Smooth muscle cell (in vitro differentiated cells): ENCODE measurements at regions not wholly inside any gene's neighbourhood (a gene's known extent, or its start where the extent isn't known, plus 50 kb on each side); places are given as distances from the start of the nearest gene placed in this dataset.

Experiments
- DNase-seq: peaks from one replicate; lab custom pipeline; 2025; ENCODE audit not compliant: unreplicated experiment; lab: John Stamatoyannopoulos, UW
- H2AFZ ChIP-seq: fragments of 200-600 bp; sonication (generic); 2 replicates; pipeline ENCODE4 v1.6.0; 2016; ENCODE audit warnings: antibody characterized with exemption, low read depth, mild to moderate bottlenecking
- H3F3A ChIP-seq: fragments of 200-600 bp; sonication (generic); 2 replicates; pipeline ENCODE4 v1.6.0; 2017; ENCODE audit warnings: antibody characterized with exemption, low read depth
- H3K27ac ChIP-seq: fragments of 200-600 bp; sonication (generic); 2 replicates; pipeline ENCODE4 v1.5.1; 2016; ENCODE audit warnings: low read depth, mild to moderate bottlenecking
- H3K27me3 ChIP-seq: fragments of 200-600 bp; sonication (generic); 2 replicates; pipeline ENCODE4 v1.6.1; 2016; ENCODE audit warnings: low read depth, mild to moderate bottlenecking
- H3K36me3 ChIP-seq: fragments of 200-600 bp; sonication (generic); 2 replicates; pipeline ENCODE4 v1.5.1; 2016; ENCODE audit warnings: low read depth
- H3K4me1 ChIP-seq: fragments of 200-600 bp; sonication (generic); 2 replicates; pipeline ENCODE4 v1.5.1; 2016; ENCODE audit warnings: low read depth
- H3K4me2 ChIP-seq: fragments of 200-600 bp; sonication (generic); 2 replicates; pipeline ENCODE4 v1.6.0; 2016; ENCODE audit warnings: mild to moderate bottlenecking
- H3K4me3 ChIP-seq: fragments of 200-600 bp; sonication (generic); 2 replicates; pipeline ENCODE4 v1.5.1; 2016; ENCODE audit warnings: mild to moderate bottlenecking
- H3K79me2 ChIP-seq: fragments of 200-600 bp; sonication (generic); 2 replicates; pipeline ENCODE4 v1.6.0; 2016; ENCODE audit warnings: low read depth, mild to moderate bottlenecking
- H3K9ac ChIP-seq: fragments of 200-600 bp; sonication (generic); 2 replicates; pipeline ENCODE4 v1.6.0; 2016; ENCODE audit warnings: low read depth
- H3K9me3 ChIP-seq: fragments of 200-600 bp; sonication (generic); replicated peaks from 2 replicates; pipeline ENCODE4 v1.5.1; 2016; ENCODE audit warnings: low read depth
- H4K20me1 ChIP-seq: fragments of 200-600 bp; sonication (generic); 2 replicates; pipeline ENCODE4 v1.6.0; 2016; ENCODE audit warnings: low read depth
- CTCF ChIP-seq: fragments of 200-600 bp; sonication (generic); IDR thresholded peaks from 2 replicates; pipeline ENCODE4 v1.5.1; 2017; ENCODE audit warnings: borderline replicate concordance, mild to moderate bottlenecking, antibody characterized with exemption; ENCODE audit not compliant: insufficient read depth, poor library complexity, severe bottlenecking
- WGBS: methylation state at CpG from one replicate; pipeline ENCODE4 v1.1.7; 2016; ENCODE audit warnings: low lambda C conversion rate; 5-methylcytosine and 5-hydroxymethylcytosine counted together

- no peak overlapping the region for H3K4me2 ChIP-seq
- WGBS, result 84% methylated on average over 7 of the region's 7 CpGs
Measured at GRCh38 chr12:25830456-25830855, 128.0 kb upstream of the RASSF8 start.

GRCh38 chr12:25833657-25834056 lies 124.8 kb upstream of the RASSF8 start:
- Histone ChIP-seq H3F3A (no peaks in the 10 kb centered on the region), H3K79me2 (no peaks in the 10 kb centered on the region), H3K9ac (no peak overlapping the region), H3K9me3 (no peaks in the 10 kb centered on the region), H3K4me1 (no peaks in the 10 kb centered on the region), H3K36me3 (no peaks in the 10 kb centered on the region), H2AFZ (no peak overlapping the region), H4K20me1 (no peaks in the 10 kb centered on the region), H3K4me3 (no peak overlapping the region), H3K4me2 (no peak overlapping the region), H3K27ac (no peak overlapping the region), H3K27me3 (no peaks in the 10 kb centered on the region)
- no peak for TF ChIP-seq CTCF
- 36% methylated on average over 2 of the region's 2 CpGs for WGBS
- DNase-seq, result no peak

More at GRCh38 chr12:25830456-25830855, 128.0 kb upstream of the RASSF8 start:
- Histone ChIP-seq H3K36me3 (no peaks in the 10 kb centered on the region), H3K27me3 (no peaks in the 10 kb centered on the region), H3K79me2 (no peaks in the 10 kb centered on the region), H3K9me3 (no peaks in the 10 kb centered on the region), H2AFZ (no peak overlapping the region), H3K27ac (no peak overlapping the region), H3K9ac (no peak overlapping the region), H3K4me3 (no peak overlapping the region), H4K20me1 (no peaks in the 10 kb centered on the region), H3K4me1 (no peaks in the 10 kb centered on the region), H3F3A (no peaks in the 10 kb centered on the region)
- no peak for TF ChIP-seq CTCF
- DNase-seq, result no peak

- 81% methylated on average over 1 of the region's 1 CpG for WGBS
- no peak for DNase-seq
- no peaks in the 10 kb centered on the region for H3K36me3 ChIP-seq
Measured at GRCh38 chr12:25835385-25835784, 123.1 kb upstream of the RASSF8 start.

More at GRCh38 chr12:25835385-25835784, 123.1 kb upstream of the RASSF8 start:
- H3K27ac ChIP-seq, result no peak overlapping the region
- H3K4me1 ChIP-seq, result no peaks in the 10 kb centered on the region
- no peak overlapping the region for H3K4me2 ChIP-seq
- H2AFZ ChIP-seq, result no peak overlapping the region
- H3F3A ChIP-seq, result no peaks in the 10 kb centered on the region
- H4K20me1 ChIP-seq, result no peaks in the 10 kb centered on the region
- no peak for TF ChIP-seq CTCF
- H3K9ac ChIP-seq, result no peak overlapping the region
- no peaks in the 10 kb centered on the region for H3K9me3 ChIP-seq
- H3K79me2 ChIP-seq, result no peaks in the 10 kb centered on the region
- no peaks in the 10 kb centered on the region for H3K27me3 ChIP-seq
- no peak overlapping the region for H3K4me3 ChIP-seq
